ENCODE measurements at regions not wholly inside any gene's neighbourhood (a gene's known extent, or its start where the extent isn't known, plus 50 kb on each side); places are given as distances from the start of the nearest gene placed in this dataset.

- TF ChIP-seq CTCF (IDR thresholded peaks at IDR 0.05; ENCODE audit: insufficient read depth, low read length, poor library complexity, severe bottlenecking) (no peak), EZH2phosphoT487 (conservative IDR thresholded peaks at IDR 0.05; ENCODE audit: low read length) (no peak)
These were observed 176.5 kb upstream of the POU2AF2 start for GRCh38 chr11:111069066-111069465.
